SU-DHL-6 (cell line): ENCODE measurements at regions not wholly inside any gene's neighbourhood (a gene's known extent, or its start where the extent isn't known, plus 50 kb on each side); places are given as distances from the start of the nearest gene placed in this dataset.

ENCODE experiments used
- EZH2phosphoT487 ChIP-seq: fragments of 200-600 bp; sonication (generic), shearing (Covaris generic); conservative IDR thresholded peaks from 2 replicates; pipeline ENCODE4 v1.6.1; 2018; ENCODE audit warnings: mild to moderate bottlenecking, antibody characterized with exemption, low read length, moderate library complexity, mixed read lengths
- TF ChIP-seq, protein P1 (sequence below): fragments of 200-600 bp; sonication (generic); IDR thresholded peaks from one replicate; pipeline ENCODE4 v1.5.1; 2017; ENCODE audit warnings: antibody characterized with exemption, mild to moderate bottlenecking, low read length, moderate library complexity; ENCODE audit not compliant: insufficient read depth, poor library complexity, severe bottlenecking

DNA sequence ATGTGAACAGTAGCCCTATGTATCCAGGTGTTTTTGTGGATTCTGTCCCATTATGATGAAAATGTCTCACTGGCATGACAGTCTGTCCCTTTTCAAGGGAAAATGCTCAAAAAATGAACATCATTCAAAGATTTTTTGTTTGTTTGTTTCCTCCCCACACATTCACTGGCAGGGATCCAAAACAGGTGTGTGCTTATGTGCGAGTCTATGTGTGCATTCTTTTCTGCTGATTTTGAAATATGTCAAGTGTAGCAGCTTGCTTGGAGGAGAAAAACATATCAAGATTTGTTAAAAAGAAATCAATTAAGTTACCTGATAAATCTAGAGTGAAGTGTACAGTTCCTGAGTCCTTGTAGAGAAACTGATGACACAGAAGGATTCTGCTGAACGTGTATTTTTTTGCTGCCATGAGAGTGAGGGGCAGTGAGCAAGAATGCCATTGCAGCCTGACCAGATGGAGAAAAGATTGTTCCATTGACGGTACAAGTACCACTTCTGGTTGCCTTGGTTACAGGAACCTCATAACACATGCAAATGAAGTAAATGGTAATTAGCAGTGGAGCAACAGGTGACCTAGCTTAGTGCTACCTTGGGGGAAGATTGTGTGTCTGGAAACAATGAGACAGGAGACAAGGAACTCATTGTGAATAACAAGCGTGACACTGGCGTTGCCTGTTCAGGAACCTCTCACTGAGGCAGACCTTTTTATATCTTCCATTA, 277.4 kb upstream of the PHYHIPL start:
- TF ChIP-seq, protein P1, sequence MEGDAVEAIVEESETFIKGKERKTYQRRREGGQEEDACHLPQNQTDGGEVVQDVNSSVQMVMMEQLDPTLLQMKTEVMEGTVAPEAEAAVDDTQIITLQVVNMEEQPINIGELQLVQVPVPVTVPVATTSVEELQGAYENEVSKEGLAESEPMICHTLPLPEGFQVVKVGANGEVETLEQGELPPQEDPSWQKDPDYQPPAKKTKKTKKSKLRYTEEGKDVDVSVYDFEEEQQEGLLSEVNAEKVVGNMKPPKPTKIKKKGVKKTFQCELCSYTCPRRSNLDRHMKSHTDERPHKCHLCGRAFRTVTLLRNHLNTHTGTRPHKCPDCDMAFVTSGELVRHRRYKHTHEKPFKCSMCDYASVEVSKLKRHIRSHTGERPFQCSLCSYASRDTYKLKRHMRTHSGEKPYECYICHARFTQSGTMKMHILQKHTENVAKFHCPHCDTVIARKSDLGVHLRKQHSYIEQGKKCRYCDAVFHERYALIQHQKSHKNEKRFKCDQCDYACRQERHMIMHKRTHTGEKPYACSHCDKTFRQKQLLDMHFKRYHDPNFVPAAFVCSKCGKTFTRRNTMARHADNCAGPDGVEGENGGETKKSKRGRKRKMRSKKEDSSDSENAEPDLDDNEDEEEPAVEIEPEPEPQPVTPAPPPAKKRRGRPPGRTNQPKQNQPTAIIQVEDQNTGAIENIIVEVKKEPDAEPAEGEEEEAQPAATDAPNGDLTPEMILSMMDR: no peak
- no peak for TF ChIP-seq EZH2phosphoT487
